ENCODE measurements at regions not wholly inside any gene's neighbourhood (a gene's known extent, or its start where the extent isn't known, plus 50 kb on each side); places are given as distances from the start of the nearest gene placed in this dataset.
"Not testable (repeated sequence)": the region's sequence is repeated elsewhere in the genome, so short reads cannot be mapped to it uniquely, and the experiment has no call there.

DNA sequence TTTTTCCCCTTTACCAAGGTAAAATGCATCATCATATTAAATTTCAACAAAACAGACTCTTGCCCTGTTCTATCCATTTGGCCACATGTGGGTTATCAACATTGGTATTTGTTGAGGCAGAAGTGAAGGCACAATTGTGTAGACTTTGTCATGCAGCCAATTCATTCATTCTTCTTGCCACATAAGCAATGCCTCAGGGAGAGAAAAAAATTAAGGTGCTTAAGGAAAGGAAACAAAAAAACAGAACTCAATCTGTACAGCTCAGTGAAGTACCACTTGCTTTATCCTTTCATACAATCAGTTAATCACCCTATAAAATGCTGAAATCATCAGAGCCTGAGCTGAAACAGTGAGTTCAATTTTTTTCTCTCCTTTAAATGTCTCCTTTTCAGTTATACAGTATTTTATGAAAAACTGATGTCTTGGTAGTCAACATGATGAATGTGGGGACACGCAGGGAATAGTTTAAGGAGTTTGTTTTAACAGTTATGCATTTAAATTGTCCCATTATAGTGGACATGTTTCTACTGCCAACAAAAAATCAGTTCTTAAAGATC is 588.9 kb downstream of the MFSD1 start:
- no peaks in the 10 kb centered on the region for H3K36me3 ChIP-seq (ENCODE audit: control insufficient read depth, insufficient read depth, low read length)
- intact Hi-C loops (cut with micrococcal nuclease): no loop called here
- no peaks in the 10 kb centered on the region for H3K4me1 ChIP-seq (ENCODE audit: control insufficient read depth, insufficient read depth, low read length)
- Mint-ChIP-seq H3K27me3 (ENCODE audit: low read depth in 2 of 2) (no peaks in the 10 kb centered on the region), H3K9me3 (peaks cover 9 to 11% of the 10 kb centered on the region in 2 donors), H3K27ac (no peak overlapping the region), H3K4me1 (no peaks in the 10 kb centered on the region), H3K4me3 (no peak overlapping the region), H3K36me3 (no peaks in the 10 kb centered on the region)
- DNase-seq (no peak), ATAC-seq (no peak)
- H3K27me3 ChIP-seq (ENCODE audit: control insufficient read depth, insufficient read depth, low read length): no peaks in the 10 kb centered on the region
- H3K27ac ChIP-seq (ENCODE audit: low read length): no peak overlapping the region
- 100% methylated on average over 1 of the region's 1 CpG for WGBS (ENCODE audit: insufficient coverage)
- no peak overlapping the region for H3K4me3 ChIP-seq (ENCODE audit: low read length)
- TF ChIP-seq, protein P1, sequence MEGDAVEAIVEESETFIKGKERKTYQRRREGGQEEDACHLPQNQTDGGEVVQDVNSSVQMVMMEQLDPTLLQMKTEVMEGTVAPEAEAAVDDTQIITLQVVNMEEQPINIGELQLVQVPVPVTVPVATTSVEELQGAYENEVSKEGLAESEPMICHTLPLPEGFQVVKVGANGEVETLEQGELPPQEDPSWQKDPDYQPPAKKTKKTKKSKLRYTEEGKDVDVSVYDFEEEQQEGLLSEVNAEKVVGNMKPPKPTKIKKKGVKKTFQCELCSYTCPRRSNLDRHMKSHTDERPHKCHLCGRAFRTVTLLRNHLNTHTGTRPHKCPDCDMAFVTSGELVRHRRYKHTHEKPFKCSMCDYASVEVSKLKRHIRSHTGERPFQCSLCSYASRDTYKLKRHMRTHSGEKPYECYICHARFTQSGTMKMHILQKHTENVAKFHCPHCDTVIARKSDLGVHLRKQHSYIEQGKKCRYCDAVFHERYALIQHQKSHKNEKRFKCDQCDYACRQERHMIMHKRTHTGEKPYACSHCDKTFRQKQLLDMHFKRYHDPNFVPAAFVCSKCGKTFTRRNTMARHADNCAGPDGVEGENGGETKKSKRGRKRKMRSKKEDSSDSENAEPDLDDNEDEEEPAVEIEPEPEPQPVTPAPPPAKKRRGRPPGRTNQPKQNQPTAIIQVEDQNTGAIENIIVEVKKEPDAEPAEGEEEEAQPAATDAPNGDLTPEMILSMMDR (IDR thresholded peaks at IDR 0.05): no peak
- H3K9me3 ChIP-seq (ENCODE audit: control insufficient read depth, insufficient read depth, low read length): peaks cover 4% of the 10 kb centered on the region

DNA sequence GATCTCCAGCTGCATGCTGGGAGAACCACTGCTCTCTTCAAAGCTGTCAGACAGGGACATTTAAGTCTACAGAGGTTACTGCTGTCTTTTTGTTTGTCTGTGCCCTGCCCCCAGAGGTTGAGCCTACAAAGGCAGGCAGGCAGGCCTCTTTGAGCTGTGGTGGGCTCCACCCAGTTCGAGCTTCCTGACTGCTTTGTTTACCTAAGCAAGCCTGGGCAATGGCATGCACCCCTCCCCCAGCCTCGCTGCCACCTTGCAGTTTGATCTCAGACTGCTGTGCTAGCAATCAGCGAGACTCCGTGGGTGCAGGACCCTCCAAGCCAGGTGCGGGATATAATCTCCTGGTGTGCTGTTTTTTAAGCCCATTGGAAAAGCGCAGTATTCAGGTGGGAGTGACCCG is 591.0 kb upstream of the IL12A start:
- H3K4me1 ChIP-seq (ENCODE audit: control insufficient read depth, insufficient read depth, low read length); H3K27me3 Mint-ChIP-seq (ENCODE audit: low read depth in 2 of 2); H3K27me3 ChIP-seq (ENCODE audit: control insufficient read depth, insufficient read depth, low read length); H3K36me3 Mint-ChIP-seq; H3K27ac ChIP-seq (ENCODE audit: low read length); ATAC-seq; H3K4me3 Mint-ChIP-seq; H3K4me3 ChIP-seq (ENCODE audit: low read length); intact Hi-C loops (cut with micrococcal nuclease); H3K4me1 Mint-ChIP-seq; DNase-seq; H3K27ac Mint-ChIP-seq; H3K36me3 ChIP-seq (ENCODE audit: control insufficient read depth, insufficient read depth, low read length); H3K9me3 ChIP-seq (ENCODE audit: control insufficient read depth, insufficient read depth, low read length): not testable (repeated sequence)
- WGBS (ENCODE audit: insufficient coverage): 63% methylated on average over 5 of the region's 7 CpGs
- peaks cover 7 to 13% of the 10 kb centered on the region in 2 donors for H3K9me3 Mint-ChIP-seq

DNA sequence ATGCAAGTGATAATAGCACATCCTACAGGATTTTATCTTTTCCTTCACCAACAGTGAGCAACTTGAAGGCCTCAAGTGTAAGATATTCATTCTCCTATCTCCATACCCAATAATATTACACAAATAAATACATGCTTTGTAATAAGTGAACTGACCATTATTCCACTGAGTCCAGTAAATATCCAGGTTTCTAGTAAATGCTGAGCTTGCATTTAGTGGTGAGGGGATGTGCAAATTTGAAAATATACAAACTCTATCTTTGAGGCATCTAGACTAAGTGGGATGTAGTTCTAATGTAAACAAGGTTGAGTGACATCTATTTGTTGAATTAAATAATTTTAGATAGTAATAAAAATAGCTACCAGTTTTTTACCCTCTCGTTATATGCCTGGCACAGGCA is 587.6 kb upstream of the IL12A start:
- Mint-ChIP-seq H3K27ac (no peak overlapping the region), H3K9me3 (peaks cover 10 to 17% of the 10 kb centered on the region in 2 donors)

DNA sequence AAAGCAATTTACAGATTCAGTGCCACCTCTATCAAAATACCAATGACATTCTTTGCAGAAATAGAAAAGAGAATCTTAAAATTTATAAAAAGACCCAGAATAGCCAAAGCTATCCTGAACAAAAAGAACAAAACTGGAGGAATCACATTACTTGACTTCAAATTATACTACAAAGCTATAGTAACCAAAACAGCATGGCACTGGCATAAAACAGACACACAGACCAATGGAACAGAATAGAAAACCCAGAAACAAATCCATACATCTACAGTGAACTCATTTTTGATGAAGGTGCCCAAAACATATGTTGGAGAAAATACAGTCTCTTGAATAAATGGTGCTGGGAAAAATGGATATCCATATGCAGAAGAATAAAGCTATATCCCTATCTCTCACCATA is 578.9 kb upstream of the IL12A start:
- H3K4me3 Mint-ChIP-seq; H3K4me3 ChIP-seq (ENCODE audit: low read length); ATAC-seq; DNase-seq; H3K36me3 Mint-ChIP-seq; H3K4me1 ChIP-seq (ENCODE audit: control insufficient read depth, insufficient read depth, low read length); H3K27ac Mint-ChIP-seq; H3K27me3 Mint-ChIP-seq (ENCODE audit: low read depth in 2 of 2); H3K27ac ChIP-seq (ENCODE audit: low read length); intact Hi-C loops (cut with micrococcal nuclease); H3K36me3 ChIP-seq (ENCODE audit: control insufficient read depth, insufficient read depth, low read length); H3K27me3 ChIP-seq (ENCODE audit: control insufficient read depth, insufficient read depth, low read length); H3K9me3 ChIP-seq (ENCODE audit: control insufficient read depth, insufficient read depth, low read length); H3K4me1 Mint-ChIP-seq: not testable (repeated sequence)
- peaks cover 22 to 28% of the 10 kb centered on the region in 2 donors for H3K9me3 Mint-ChIP-seq

More for the DNA sequence above, 587.6 kb upstream of the IL12A start:
- TF ChIP-seq, protein P1 (IDR thresholded peaks at IDR 0.05): no peak
- DNase-seq (no peak), ATAC-seq (no peak)
- Histone ChIP-seq H3K4me1 (ENCODE audit: control insufficient read depth, insufficient read depth, low read length) (no peaks in the 10 kb centered on the region), H3K27me3 (ENCODE audit: control insufficient read depth, insufficient read depth, low read length) (no peaks in the 10 kb centered on the region), H3K9me3 (ENCODE audit: control insufficient read depth, insufficient read depth, low read length) (no peaks in the 10 kb centered on the region), H3K36me3 (ENCODE audit: control insufficient read depth, insufficient read depth, low read length) (no peaks in the 10 kb centered on the region), H3K27ac (ENCODE audit: low read length) (no peak overlapping the region), H3K4me3 (ENCODE audit: low read length) (no peak overlapping the region)
- no CpG with 5 or more reads among the region's 1 CpG for WGBS (ENCODE audit: insufficient coverage)
- Mint-ChIP-seq H3K4me3 (no peak overlapping the region), H3K36me3 (no peaks in the 10 kb centered on the region), H3K4me1 (no peaks in the 10 kb centered on the region), H3K27me3 (ENCODE audit: low read depth in 2 of 2) (no peaks in the 10 kb centered on the region)
- intact Hi-C loops (cut with micrococcal nuclease): no loop called here

Measured in natural killer cell (primary cell).